GM19328 (cell line): ENCODE measurements at regions not wholly inside any gene's neighbourhood (a gene's known extent, or its start where the extent isn't known, plus 50 kb on each side); places are given as distances from the start of the nearest gene placed in this dataset.
"Not testable (repeated sequence)": the region's sequence is repeated elsewhere in the genome, so short reads cannot be mapped to it uniquely, and the experiment has no call there.

ENCODE experiments used
- ATAC-seq: cut with Tn5 transposase; IDR thresholded peaks from one replicate; pipeline ENCODE4 v1.9.1; 2021; ENCODE audit warnings: mild to moderate bottlenecking, moderate library complexity; ENCODE audit not compliant: unreplicated experiment

DNA sequence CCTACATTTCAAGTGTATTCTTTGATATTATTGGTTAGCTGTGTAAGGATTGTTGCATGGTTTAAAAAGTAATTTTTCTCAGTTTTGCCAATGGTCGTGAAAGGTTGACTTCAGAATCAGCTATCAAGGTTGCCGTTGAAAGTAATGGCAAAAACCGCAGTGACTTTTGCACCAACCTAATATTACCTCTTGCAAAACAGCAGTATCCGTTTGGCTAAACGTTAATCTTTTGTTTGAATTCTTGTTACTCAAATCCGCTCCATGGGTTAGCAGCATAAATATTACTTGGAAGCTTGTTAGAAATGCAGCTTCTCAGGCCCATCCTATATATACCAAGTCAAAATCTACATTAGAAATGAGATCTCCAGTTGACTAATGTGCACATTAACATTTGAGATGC is 141.6 kb upstream of the PRSS12 start:
- not testable (repeated sequence) for ATAC-seq

GRCh38 chr4:118502967-118503366 is 150.2 kb upstream of the PRSS12 start:
- ATAC-seq: not testable (repeated sequence)

DNA sequence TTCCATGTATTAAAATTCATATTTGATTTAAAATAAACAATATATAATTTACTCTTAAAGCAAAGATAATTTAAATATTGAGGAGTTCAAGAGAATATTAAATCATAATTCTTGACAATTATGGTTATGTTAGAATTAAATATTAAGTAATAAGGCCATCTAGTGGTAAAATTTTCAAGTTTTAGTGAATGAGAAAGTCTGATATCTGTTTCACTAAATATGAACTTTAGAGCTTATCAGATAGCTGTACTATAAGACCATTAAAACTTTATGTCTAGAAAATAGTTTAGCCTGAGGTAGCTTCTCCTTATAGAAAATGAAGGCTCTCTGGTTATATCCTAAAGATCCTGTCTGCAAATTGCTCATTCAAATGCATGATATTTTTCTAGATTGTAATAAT is 152.1 kb upstream of the PRSS12 start:
- not testable (repeated sequence) for ATAC-seq

- ATAC-seq: not testable (repeated sequence)
These were observed 152.7 kb upstream of the PRSS12 start for GRCh38 chr4:118505491-118505890.

GRCh38 chr4:118512870-118513269 is 160.1 kb upstream of the PRSS12 start:
- ATAC-seq: not testable (repeated sequence)

GRCh38 chr4:118514332-118514731 is 161.5 kb upstream of the PRSS12 start:
- not testable (repeated sequence) for ATAC-seq

- ATAC-seq: not testable (repeated sequence)
These were observed 163.3 kb upstream of the PRSS12 start for GRCh38 chr4:118516107-118516506.

GRCh38 chr4:118530107-118530506 is 155.1 kb upstream of the METTL14 start:
- not testable (repeated sequence) for ATAC-seq

- ATAC-seq: not testable (repeated sequence)
These were observed 153.2 kb upstream of the METTL14 start for GRCh38 chr4:118531947-118532346.

- ATAC-seq: not testable (repeated sequence)
These were observed 149.4 kb upstream of the METTL14 start for GRCh38 chr4:118535788-118536187.

- ATAC-seq: peak; percentile 55
These were observed 145.6 kb upstream of the METTL14 start for GRCh38 chr4:118539412-118540077.

GRCh38 chr4:118556576-118556975 is 128.6 kb upstream of the METTL14 start:
- ATAC-seq: not testable (repeated sequence)

- ATAC-seq: no peak
These were observed 127.8 kb upstream of the METTL14 start for GRCh38 chr4:118557298-118557851.

DNA sequence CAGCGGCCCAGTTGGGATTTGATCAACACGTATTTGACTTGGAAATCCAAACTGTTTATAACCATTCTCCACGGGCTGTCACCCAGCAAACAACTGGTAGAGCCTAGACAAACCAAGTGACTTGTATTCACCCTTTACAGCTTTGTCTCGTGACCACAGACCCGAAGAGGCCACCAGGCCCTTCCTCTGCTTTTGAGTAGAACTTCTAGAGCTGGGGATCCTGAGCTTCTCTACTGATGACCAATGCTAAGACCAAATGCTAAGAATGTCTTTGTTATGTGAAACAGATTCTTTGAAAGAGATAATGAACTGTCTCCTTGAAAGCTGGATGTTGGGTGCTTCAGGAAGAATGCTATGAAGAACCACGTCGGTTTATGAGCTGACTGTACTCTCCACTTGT is 127.0 kb upstream of the METTL14 start:
- not testable (repeated sequence) for ATAC-seq

DNA sequence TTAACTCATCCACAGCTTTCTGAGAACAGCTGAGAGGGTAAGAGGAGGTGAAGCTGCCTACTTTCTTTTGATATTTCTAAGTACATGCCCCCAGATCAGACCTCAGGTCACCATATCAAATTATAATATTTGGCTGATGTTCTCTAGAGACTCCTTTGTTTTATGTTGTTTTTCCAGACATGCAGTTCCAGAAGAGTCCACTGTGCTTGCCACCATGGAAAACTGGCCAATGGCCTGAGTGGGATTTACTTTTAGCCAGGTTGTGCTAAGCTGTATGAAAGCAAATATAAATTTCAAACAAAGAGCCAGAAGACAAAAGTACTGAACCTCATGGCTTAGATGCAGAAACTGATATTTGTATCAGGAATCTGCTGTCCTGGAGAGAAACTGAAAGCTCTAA is 123.6 kb upstream of the METTL14 start:
- not testable (repeated sequence) for ATAC-seq

DNA sequence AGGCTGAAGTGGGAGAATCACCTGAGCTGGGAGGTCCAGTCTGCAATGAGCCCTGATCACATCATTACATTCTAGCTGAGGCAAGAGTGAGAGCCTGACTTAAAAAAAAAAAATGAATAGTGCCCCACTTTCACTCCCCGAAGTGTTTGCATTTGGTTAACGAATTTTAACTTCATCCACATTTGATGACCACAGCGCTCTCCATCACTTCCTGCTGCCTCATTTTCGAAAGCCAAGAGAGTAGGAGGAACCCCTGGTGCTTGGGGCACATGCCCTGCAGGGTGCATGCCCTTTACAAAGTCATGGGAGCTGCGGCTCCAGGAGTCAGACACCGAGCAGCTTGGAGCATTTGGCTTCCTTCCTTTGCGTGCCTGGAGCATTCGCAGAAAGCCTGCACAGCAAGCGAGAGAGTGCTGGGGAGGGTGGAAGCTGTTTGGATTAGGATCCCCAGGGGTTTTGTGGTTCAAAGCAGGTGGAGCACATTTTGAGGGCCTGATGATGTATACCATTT is 119.1 kb upstream of the METTL14 start:
- ATAC-seq: peak; percentile 55

DNA sequence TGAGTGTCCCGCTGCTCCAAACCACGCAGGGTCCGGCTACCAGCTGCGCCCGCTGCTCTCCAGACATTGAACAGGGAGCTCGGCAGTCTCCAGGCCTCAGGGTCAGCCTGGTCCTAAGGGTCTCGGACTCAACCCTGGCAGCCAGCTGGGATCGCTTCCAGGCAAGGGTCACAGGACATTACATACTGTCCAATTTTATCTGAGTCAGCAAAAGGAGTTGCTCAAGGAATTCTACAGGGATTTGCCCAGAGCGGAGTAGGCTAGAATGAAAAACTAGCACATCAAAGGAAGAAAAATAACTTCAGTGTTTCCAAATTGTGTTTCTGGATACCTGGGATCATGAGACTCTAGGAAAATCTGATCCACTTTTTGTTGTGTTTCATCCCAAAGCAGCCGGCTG is 112.2 kb upstream of the METTL14 start:
- ATAC-seq: not testable (repeated sequence)

GRCh38 chr4:118574251-118574913 is 110.8 kb upstream of the METTL14 start:
- ATAC-seq: not testable (repeated sequence)

GRCh38 chr4:118575057-118575456 is 110.1 kb upstream of the METTL14 start:
- not testable (repeated sequence) for ATAC-seq

DNA sequence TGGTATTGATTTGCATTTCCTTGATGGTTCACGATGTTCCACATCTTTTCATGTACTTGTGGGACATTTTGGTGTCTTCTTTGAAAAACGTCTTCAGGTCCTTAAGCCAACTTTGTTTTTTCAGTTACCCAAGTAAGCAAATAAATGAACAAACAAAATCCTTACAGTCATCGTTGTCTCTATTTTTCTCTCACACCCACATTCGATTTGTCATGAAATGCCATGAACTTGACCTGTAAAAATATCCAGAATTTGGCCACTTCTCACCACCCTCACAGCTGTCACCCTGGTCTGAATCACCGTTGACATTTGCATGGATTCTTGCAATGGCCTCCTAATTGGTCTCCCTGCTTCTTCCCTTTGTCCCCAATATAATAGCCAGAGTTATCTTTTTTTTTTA is 109.5 kb upstream of the METTL14 start:
- not testable (repeated sequence) for ATAC-seq

DNA sequence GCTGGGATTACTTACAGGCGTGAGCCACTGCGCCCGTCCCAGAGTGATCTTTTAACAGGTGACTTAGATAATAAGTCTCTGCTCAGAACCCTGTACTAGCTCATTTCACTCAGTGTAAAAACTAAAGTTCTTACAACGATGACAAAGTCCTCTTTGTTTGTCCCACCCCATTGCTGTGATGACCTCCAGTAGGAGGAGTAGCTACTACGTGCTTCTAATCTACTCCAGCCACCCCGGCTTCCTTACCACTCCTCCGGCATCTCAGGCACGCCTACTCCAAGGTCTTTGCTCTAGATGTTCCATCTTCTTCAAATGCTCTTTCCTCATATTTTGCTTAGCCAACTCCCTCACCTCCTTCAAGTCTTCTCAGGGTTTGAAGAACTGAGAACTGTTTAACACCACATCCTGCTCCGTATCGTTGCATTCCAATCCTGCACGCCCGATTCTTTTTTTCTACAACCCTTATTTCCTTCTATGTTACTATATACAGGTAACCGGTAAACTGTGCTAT is 108.4 kb upstream of the METTL14 start:
- ATAC-seq: not testable (repeated sequence)

DNA sequence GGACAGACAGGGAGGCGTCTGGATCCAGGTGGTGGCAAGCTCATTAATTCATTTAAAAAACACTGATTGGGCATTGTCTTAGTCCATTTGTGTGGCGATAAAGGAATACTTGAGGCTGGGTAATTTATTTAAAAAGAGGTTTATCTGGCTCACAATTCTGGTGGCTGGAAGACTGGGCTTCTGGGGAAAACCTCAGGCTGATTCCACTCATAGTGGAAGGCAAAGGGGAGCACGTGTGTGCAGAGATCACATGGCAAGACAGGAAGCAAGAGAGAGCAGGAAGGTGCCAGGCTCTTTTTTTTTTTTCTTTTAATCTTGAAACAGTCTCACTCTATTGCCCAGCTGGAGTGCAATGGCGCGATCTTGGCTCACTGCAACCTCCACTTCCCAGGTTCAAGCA is 100.2 kb upstream of the METTL14 start:
- no peak for ATAC-seq
